Stimulated activated effector memory CD8-positive, alpha-beta T cell treated with anti-CD3 and anti-CD28 coated beads, Interleukin-12 subunit alpha, Interleukin-12 subunit beta, amount 100 ng/mL, for 72 hours (primary cell): ENCODE measurements at regions not wholly inside any gene's neighbourhood (a gene's known extent, or its start where the extent isn't known, plus 50 kb on each side); places are given as distances from the start of the nearest gene placed in this dataset.

Experiments used
- ATAC-seq: fragments of 150-1000 bp; cut with Tn5 transposase; 2 replicates; pipeline ENCODE4 v1.10.0; 2021
- DNase-seq, 2 donors: peaks; one replicate each; pipeline ENCODE4 v3.0.0; 2021 to 2022; ENCODE audit warnings: low spot score in 2 of 2
- H3K27ac Mint-ChIP-seq: one replicate; pipeline ENCODE4 v1.8.0; 2022; ENCODE audit warnings: mild to moderate bottlenecking, mixed read lengths
- H3K36me3 Mint-ChIP-seq: one replicate; pipeline ENCODE4 v1.8.0; 2022; ENCODE audit warnings: mild to moderate bottlenecking, mixed read lengths
- H3K4me1 Mint-ChIP-seq: one replicate; pipeline ENCODE4 v1.8.0; 2022; ENCODE audit warnings: mixed read lengths
- H3K4me3 Mint-ChIP-seq: one replicate; pipeline ENCODE4 v1.8.0; 2022; ENCODE audit warnings: mild to moderate bottlenecking, mixed read lengths
- H3K9me3 Mint-ChIP-seq: one replicate; pipeline ENCODE4 v1.8.0; 2022; ENCODE audit warnings: mixed read lengths

- ATAC-seq: no peak
- Mint-ChIP-seq H3K4me3 (no peak overlapping the region), H3K27ac (no peak overlapping the region), H3K9me3 (peaks cover 5% of the 10 kb centered on the region), H3K36me3 (no peaks in the 10 kb centered on the region), H3K4me1 (no peaks in the 10 kb centered on the region)
- DNase-seq: no peak
These were observed 62.8 kb downstream of the MYCN start for GRCh38 chr2:16003152-16003551.

GRCh38 chr2:16002575-16002974, 62.2 kb downstream of the MYCN start:
- no peak overlapping the region for H3K27ac Mint-ChIP-seq
- no peak for ATAC-seq
- H3K4me1 Mint-ChIP-seq: no peaks in the 10 kb centered on the region

GRCh38 chr2:16002144-16002543, 61.8 kb downstream of the MYCN start:
- no peak overlapping the region for H3K4me3 Mint-ChIP-seq
- H3K36me3 Mint-ChIP-seq: no peaks in the 10 kb centered on the region
- peaks cover 5% of the 10 kb centered on the region for H3K9me3 Mint-ChIP-seq
- ATAC-seq: no peak
- DNase-seq: no peak
- no peak overlapping the region for H3K27ac Mint-ChIP-seq
- no peaks in the 10 kb centered on the region for H3K4me1 Mint-ChIP-seq

More at GRCh38 chr2:16002575-16002974, 62.2 kb downstream of the MYCN start:
- H3K4me3 Mint-ChIP-seq: no peak overlapping the region
- H3K9me3 Mint-ChIP-seq: peaks cover 5% of the 10 kb centered on the region
- no peak for DNase-seq
- no peaks in the 10 kb centered on the region for H3K36me3 Mint-ChIP-seq

- Mint-ChIP-seq H3K4me3 (no peak overlapping the region), H3K36me3 (no peaks in the 10 kb centered on the region), H3K4me1 (no peaks in the 10 kb centered on the region), H3K9me3 (peaks cover 5% of the 10 kb centered on the region), H3K27ac (no peak overlapping the region)
- DNase-seq (no peak), ATAC-seq (no peak)
These were observed 60.3 kb downstream of the MYCN start for GRCh38 chr2:16000642-16001041.

- H3K9me3 Mint-ChIP-seq: peaks cover 5% of the 10 kb centered on the region
- no peaks in the 10 kb centered on the region for H3K4me1 Mint-ChIP-seq
- no peaks in the 10 kb centered on the region for H3K36me3 Mint-ChIP-seq
- no peak for DNase-seq
- no peak for ATAC-seq
- no peak overlapping the region for H3K4me3 Mint-ChIP-seq
- H3K27ac Mint-ChIP-seq: no peak overlapping the region
These were observed 59.5 kb downstream of the MYCN start for GRCh38 chr2:15999596-16000469.

- H3K27ac Mint-ChIP-seq: no peak overlapping the region
- H3K4me3 Mint-ChIP-seq: no peak overlapping the region
- no peak for DNase-seq
These were observed 57.5 kb downstream of the MYCN start for GRCh38 chr2:15997728-15998280.

GRCh38 chr2:15996536-15997423, 56.4 kb downstream of the MYCN start:
- no peaks in the 10 kb centered on the region for H3K4me1 Mint-ChIP-seq
- DNase-seq (no peak), ATAC-seq (no peak)
- peaks cover 6% of the 10 kb centered on the region for H3K9me3 Mint-ChIP-seq
- H3K36me3 Mint-ChIP-seq: no peaks in the 10 kb centered on the region
- no peak overlapping the region for H3K4me3 Mint-ChIP-seq
- no peak overlapping the region for H3K27ac Mint-ChIP-seq

More at GRCh38 chr2:15997728-15998280, 57.5 kb downstream of the MYCN start:
- no peak for ATAC-seq
- Mint-ChIP-seq H3K9me3 (peaks cover 6% of the 10 kb centered on the region), H3K36me3 (no peaks in the 10 kb centered on the region), H3K4me1 (no peaks in the 10 kb centered on the region)
